ENCODE measurements at regions not wholly inside any gene's neighbourhood (a gene's known extent, or its start where the extent isn't known, plus 50 kb on each side); places are given as distances from the start of the nearest gene placed in this dataset.
"Not testable (repeated sequence)": the region's sequence is repeated elsewhere in the genome, so short reads cannot be mapped to it uniquely, and the experiment has no call there.

- CTCF ChIA-PET = no interaction called here
- BruUV-seq (replicated peaks) = no TSS peak
- H3K27me3 ChIP-seq (replicated peaks; ENCODE audit: insufficient read depth, low read depth, low read length, poor library complexity) = no peaks in the 10 kb centered on the region
- H3K4me1 ChIP-seq (ENCODE audit: insufficient read depth, low read length, poor library complexity, severe bottlenecking) = no peaks in the 10 kb centered on the region
- POLR2A ChIA-PET (ENCODE audit: low non-redundant PET) = no interaction called here
- intact Hi-C loops (cut with micrococcal nuclease; ENCODE audit: unreplicated experiment) = no loop called here
- no peak for TF ChIP-seq EZH2 (IDR thresholded peaks at IDR 0.05; ENCODE audit: borderline replicate concordance, low read depth, low read length, poor library complexity, severe bottlenecking)
- 0 out of 2 replicates have a peak, but pooled peaks have one; percentile 20 for TF ChIP-seq CTCF (conservative IDR thresholded peaks at IDR 0.05; ENCODE audit: low read depth, low read length)
- no peak overlapping the region for H3K27ac ChIP-seq (ENCODE audit: low read depth, low read length, poor library complexity, severe bottlenecking)
- H3K4me3 ChIP-seq (ENCODE audit: low read depth, low read length, poor library complexity, severe bottlenecking) = no peak overlapping the region
- no peak for DNase-seq (ENCODE audit: low spot score)
- no peaks in the 10 kb centered on the region for H3K36me3 ChIP-seq (ENCODE audit: insufficient read depth, low read length, poor library complexity, severe bottlenecking)
- H3K9me3 ChIP-seq (ENCODE audit: low read depth, low read length, poor library complexity, severe bottlenecking) = no peaks in the 10 kb centered on the region
Observed at GRCh38 chrX:50996930-50997329, 86.4 kb downstream of the BMP15 start.

GRCh38 chrX:51000384-51000783 is 89.8 kb downstream of the BMP15 start:
- H3K27me3 ChIP-seq (replicated peaks; ENCODE audit: insufficient read depth, low read depth, low read length, poor library complexity); H3K36me3 ChIP-seq (ENCODE audit: insufficient read depth, low read length, poor library complexity, severe bottlenecking); POLR2A ChIA-PET (ENCODE audit: low non-redundant PET); H3K4me3 ChIP-seq (ENCODE audit: low read depth, low read length, poor library complexity, severe bottlenecking); intact Hi-C loops (cut with micrococcal nuclease; ENCODE audit: unreplicated experiment); H3K27ac ChIP-seq (ENCODE audit: low read depth, low read length, poor library complexity, severe bottlenecking); BruUV-seq (replicated peaks); DNase-seq (ENCODE audit: low spot score); CTCF ChIA-PET; H3K9me3 ChIP-seq (ENCODE audit: low read depth, low read length, poor library complexity, severe bottlenecking); H3K4me1 ChIP-seq (ENCODE audit: insufficient read depth, low read length, poor library complexity, severe bottlenecking): not testable (repeated sequence)

DNA sequence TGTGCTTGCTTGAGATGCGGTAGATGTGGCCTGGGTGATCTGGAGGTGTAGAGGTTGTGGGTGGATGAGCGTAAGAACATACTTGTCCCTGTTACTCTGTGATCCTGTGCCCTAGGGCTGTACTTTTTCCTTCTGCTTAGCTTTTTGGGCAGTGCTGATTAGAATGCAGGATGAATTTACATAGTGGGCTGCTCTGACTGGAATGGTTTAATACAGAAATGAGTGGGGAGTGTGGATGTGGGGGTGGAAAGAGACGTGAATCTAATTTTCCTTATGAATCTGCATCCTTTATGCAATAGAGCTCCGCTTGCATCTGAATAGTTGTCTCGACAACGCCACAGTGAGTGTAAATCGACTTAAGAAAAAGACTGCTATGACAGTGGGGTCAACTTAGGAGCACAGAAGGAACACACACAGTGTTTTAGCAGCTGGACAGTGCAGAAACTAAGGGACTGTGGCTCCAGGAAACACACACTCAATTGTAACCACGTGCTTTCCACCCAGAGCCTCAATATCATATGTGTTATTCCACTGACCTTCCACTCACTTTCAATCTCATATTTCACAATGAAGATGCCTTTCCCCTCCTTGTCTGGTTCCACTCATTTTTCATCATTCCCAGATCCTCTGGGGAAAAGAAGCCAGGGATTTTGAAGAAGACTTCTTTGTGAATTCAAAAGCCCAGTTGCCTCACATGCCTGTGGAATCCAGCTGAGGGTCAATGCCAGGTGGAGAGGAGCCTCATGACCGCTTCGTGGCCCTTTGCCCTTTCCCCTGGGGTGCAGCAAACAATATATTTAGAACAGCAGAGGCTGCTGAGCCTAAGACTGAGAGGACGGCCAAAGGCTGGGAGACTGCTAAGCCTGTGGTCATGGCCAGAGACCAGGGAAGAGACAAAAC is 91.4 kb downstream of the BMP15 start:
- H3K9me3 ChIP-seq (ENCODE audit: low read depth, low read length, poor library complexity, severe bottlenecking); POLR2A ChIA-PET (ENCODE audit: low non-redundant PET); BruUV-seq (replicated peaks); H3K4me3 ChIP-seq (ENCODE audit: low read depth, low read length, poor library complexity, severe bottlenecking); intact Hi-C loops (cut with micrococcal nuclease; ENCODE audit: unreplicated experiment); H3K36me3 ChIP-seq (ENCODE audit: insufficient read depth, low read length, poor library complexity, severe bottlenecking); CTCF ChIA-PET; H3K27me3 ChIP-seq (replicated peaks; ENCODE audit: insufficient read depth, low read depth, low read length, poor library complexity); DNase-seq (ENCODE audit: low spot score); H3K4me1 ChIP-seq (ENCODE audit: insufficient read depth, low read length, poor library complexity, severe bottlenecking); H3K27ac ChIP-seq (ENCODE audit: low read depth, low read length, poor library complexity, severe bottlenecking): not testable (repeated sequence)

GRCh38 chrX:51006064-51006463 is 95.5 kb downstream of the BMP15 start:
- ChIA-PET CTCF (no interaction called here), POLR2A (ENCODE audit: low non-redundant PET) (no interaction called here)
- intact Hi-C loops (cut with micrococcal nuclease; ENCODE audit: unreplicated experiment) = no loop called here
- TF ChIP-seq EZH2 (IDR thresholded peaks at IDR 0.05; ENCODE audit: borderline replicate concordance, low read depth, low read length, poor library complexity, severe bottlenecking) (no peak), CTCF (conservative IDR thresholded peaks at IDR 0.05; ENCODE audit: low read depth, low read length) (no peak)
- Histone ChIP-seq H3K4me3 (ENCODE audit: low read depth, low read length, poor library complexity, severe bottlenecking) (no peak overlapping the region), H3K4me1 (ENCODE audit: insufficient read depth, low read length, poor library complexity, severe bottlenecking) (no peaks in the 10 kb centered on the region), H3K27ac (ENCODE audit: low read depth, low read length, poor library complexity, severe bottlenecking) (no peak overlapping the region), H3K36me3 (ENCODE audit: insufficient read depth, low read length, poor library complexity, severe bottlenecking) (no peaks in the 10 kb centered on the region), H3K9me3 (ENCODE audit: low read depth, low read length, poor library complexity, severe bottlenecking) (no peaks in the 10 kb centered on the region), H3K27me3 (replicated peaks; ENCODE audit: insufficient read depth, low read depth, low read length, poor library complexity) (no peaks in the 10 kb centered on the region)
- DNase-seq (ENCODE audit: low spot score) = no peak
- BruUV-seq (replicated peaks) = no TSS peak
